NCI-H510A (cell line): ENCODE measurements at regions not wholly inside any gene's neighbourhood (a gene's known extent, or its start where the extent isn't known, plus 50 kb on each side); places are given as distances from the start of the nearest gene placed in this dataset.

Experiments used
- DNase-seq: peaks from one replicate; lab custom pipeline; 2025; lab: John Stamatoyannopoulos, UW

- DNase-seq: no peak
Observed at GRCh38 chr13:75050419-75051046, 431.4 kb downstream of the TBC1D4 start.

GRCh38 chr13:75049735-75050335 lies 432.1 kb downstream of the TBC1D4 start:
- no peak for DNase-seq

GRCh38 chr13:75042807-75043206 lies 439.2 kb downstream of the TBC1D4 start:
- no peak for DNase-seq

- no peak for DNase-seq
Observed at GRCh38 chr13:75038393-75039113, 443.4 kb downstream of the TBC1D4 start.

- DNase-seq: no peak
Observed at GRCh38 chr13:75025956-75026355, 456.0 kb downstream of the TBC1D4 start.

GRCh38 chr13:75024602-75025001 lies 457.4 kb downstream of the TBC1D4 start:
- no peak for DNase-seq

- no peak for DNase-seq
Observed at GRCh38 chr13:75023609-75024008, 458.4 kb downstream of the TBC1D4 start.

- no peak for DNase-seq
Observed at GRCh38 chr13:75021151-75021550, 460.8 kb downstream of the TBC1D4 start.

- DNase-seq: no peak
Observed at GRCh38 chr13:75016225-75016624, 465.7 kb downstream of the TBC1D4 start.

- no peak for DNase-seq
Observed at GRCh38 chr13:75013818-75014217, 468.2 kb downstream of the TBC1D4 start.

- DNase-seq: no peak
Observed at GRCh38 chr13:75010941-75011340, 471.0 kb downstream of the TBC1D4 start.

GRCh38 chr13:75008926-75009325 lies 473.0 kb downstream of the TBC1D4 start:
- no peak for DNase-seq

- DNase-seq: no peak
Observed at GRCh38 chr13:74990992-74991391, 491.0 kb downstream of the TBC1D4 start.

- DNase-seq: no peak
Observed at GRCh38 chr13:74987124-74987690, 494.8 kb downstream of the TBC1D4 start.

- DNase-seq: no peak
Observed at GRCh38 chr13:74986609-74987008, 495.4 kb downstream of the TBC1D4 start.

- DNase-seq: no peak
Observed at GRCh38 chr13:74979703-74980102, 502.3 kb downstream of the TBC1D4 start.

- DNase-seq: no peak
Observed at GRCh38 chr13:74978591-74978990, 503.4 kb downstream of the TBC1D4 start.

- DNase-seq: no peak
Observed at GRCh38 chr13:74977498-74977897, 504.5 kb downstream of the TBC1D4 start.

GRCh38 chr13:74975111-74975510 lies 506.9 kb downstream of the TBC1D4 start:
- DNase-seq: no peak

- DNase-seq: no peak
Observed at GRCh38 chr13:74973935-74974879, 507.8 kb downstream of the TBC1D4 start.

- no peak for DNase-seq
Observed at GRCh38 chr13:74969419-74969818, 512.5 kb downstream of the TBC1D4 start.
